ENCODE measurements at regions not wholly inside any gene's neighbourhood (a gene's known extent, or its start where the extent isn't known, plus 50 kb on each side); places are given as distances from the start of the nearest gene placed in this dataset.

DNA sequence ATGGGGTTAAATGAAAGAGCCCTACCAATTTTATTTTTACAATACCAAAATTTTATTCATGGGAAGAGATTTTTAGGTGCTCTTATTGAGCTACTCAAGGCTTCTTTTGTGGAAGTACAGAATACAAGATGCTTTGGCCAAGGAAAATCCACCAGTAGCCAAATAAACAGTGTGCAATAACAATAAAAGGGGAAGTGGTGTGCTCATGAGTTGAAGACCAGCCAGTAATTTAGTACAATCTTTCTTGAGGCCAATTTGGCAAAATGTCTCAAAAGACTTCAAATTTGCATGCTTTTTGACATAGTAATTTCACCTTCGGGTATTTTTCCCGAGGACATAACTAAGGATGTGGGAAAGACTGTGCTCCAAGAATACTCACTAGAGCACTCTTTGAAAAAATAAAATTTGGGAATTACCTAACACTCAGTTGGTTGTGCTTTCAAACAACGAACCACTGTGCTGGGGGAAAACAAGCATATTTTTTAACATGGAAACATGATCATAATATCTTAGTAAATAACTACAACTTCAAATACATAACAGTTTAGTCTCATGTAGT, 294.0 kb downstream of the DIPK2A start:
- BruUV-seq (replicated peaks), result no TSS peak

DNA sequence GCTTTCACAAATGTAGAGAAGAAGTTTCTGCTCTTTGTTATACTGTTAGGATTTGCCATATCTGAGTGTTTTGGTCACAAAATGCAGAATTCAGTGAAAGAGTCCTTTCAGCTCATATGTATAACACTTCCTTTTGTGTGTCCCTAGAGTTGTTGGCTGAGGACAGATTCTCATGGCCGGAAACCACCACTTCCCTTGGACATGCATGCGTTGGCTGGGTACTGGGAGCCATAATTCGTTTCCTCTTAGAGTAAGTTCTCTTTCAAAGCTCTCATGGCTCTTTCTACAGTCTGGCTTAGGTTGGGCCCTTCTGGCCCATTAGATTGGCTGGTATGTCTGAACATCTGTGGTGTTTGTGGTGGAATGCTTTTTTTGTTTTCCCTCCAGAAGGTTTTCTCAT, 298.5 kb downstream of the DIPK2A start:
- Histone ChIP-seq H3K4me3 (no peak overlapping the region), H3K27me3 (ENCODE audit: insufficient read depth, low read depth) (no peaks in the 10 kb centered on the region), H3K4me2 (no peak overlapping the region), H3K4me1 (replicated peaks; ENCODE audit: insufficient read depth) (no peaks in the 10 kb centered on the region), H3K9me2 (ENCODE audit: insufficient read depth) (no peaks in the 10 kb centered on the region), H3K36me3 (ENCODE audit: low read depth) (no peaks in the 10 kb centered on the region), H4K20me1 (ENCODE audit: insufficient read depth) (no peaks in the 10 kb centered on the region), H3K79me2 (ENCODE audit: low read depth) (no peaks in the 10 kb centered on the region), H3K9me3 (ENCODE audit: insufficient read depth, low read depth) (no peaks in the 10 kb centered on the region), H2AFZ (no peak overlapping the region), H3F3A (ENCODE audit: insufficient read depth, low read depth) (no peaks in the 10 kb centered on the region), H3K27ac (no peak overlapping the region)
- no peak for DNase-seq
- intact Hi-C loops (cut with micrococcal nuclease; ENCODE audit: unreplicated experiment), result no loop called here
- POLR2A ChIA-PET (ENCODE audit: unreplicated experiment), result no interaction called here
- CTCF ChIA-PET, result no interaction called here
- TF ChIP-seq, protein P1, sequence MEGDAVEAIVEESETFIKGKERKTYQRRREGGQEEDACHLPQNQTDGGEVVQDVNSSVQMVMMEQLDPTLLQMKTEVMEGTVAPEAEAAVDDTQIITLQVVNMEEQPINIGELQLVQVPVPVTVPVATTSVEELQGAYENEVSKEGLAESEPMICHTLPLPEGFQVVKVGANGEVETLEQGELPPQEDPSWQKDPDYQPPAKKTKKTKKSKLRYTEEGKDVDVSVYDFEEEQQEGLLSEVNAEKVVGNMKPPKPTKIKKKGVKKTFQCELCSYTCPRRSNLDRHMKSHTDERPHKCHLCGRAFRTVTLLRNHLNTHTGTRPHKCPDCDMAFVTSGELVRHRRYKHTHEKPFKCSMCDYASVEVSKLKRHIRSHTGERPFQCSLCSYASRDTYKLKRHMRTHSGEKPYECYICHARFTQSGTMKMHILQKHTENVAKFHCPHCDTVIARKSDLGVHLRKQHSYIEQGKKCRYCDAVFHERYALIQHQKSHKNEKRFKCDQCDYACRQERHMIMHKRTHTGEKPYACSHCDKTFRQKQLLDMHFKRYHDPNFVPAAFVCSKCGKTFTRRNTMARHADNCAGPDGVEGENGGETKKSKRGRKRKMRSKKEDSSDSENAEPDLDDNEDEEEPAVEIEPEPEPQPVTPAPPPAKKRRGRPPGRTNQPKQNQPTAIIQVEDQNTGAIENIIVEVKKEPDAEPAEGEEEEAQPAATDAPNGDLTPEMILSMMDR (conservative IDR thresholded peaks at IDR 0.05), result no peak
- TF ChIP-seq EZH2 (IDR thresholded peaks at IDR 0.05; ENCODE audit: low read depth), result no peak
- BruUV-seq (replicated peaks), result no TSS peak

More for the DNA sequence above, 294.0 kb downstream of the DIPK2A start:
- TF ChIP-seq, protein P1 (conservative IDR thresholded peaks at IDR 0.05), result no peak
- no peak for TF ChIP-seq EZH2 (IDR thresholded peaks at IDR 0.05; ENCODE audit: low read depth)
- ChIA-PET CTCF (no interaction called here), POLR2A (ENCODE audit: unreplicated experiment) (no interaction called here)
- Histone ChIP-seq H3K27ac (no peak overlapping the region), H4K20me1 (ENCODE audit: insufficient read depth) (no peaks in the 10 kb centered on the region), H3K9me3 (ENCODE audit: insufficient read depth, low read depth) (no peaks in the 10 kb centered on the region), H3K4me2 (no peak overlapping the region), H3K79me2 (ENCODE audit: low read depth) (no peaks in the 10 kb centered on the region), H3K36me3 (ENCODE audit: low read depth) (no peaks in the 10 kb centered on the region), H3K27me3 (ENCODE audit: insufficient read depth, low read depth) (no peaks in the 10 kb centered on the region), H2AFZ (no peak overlapping the region), H3K9me2 (ENCODE audit: insufficient read depth) (no peaks in the 10 kb centered on the region), H3K4me1 (replicated peaks; ENCODE audit: insufficient read depth) (no peaks in the 10 kb centered on the region), H3F3A (ENCODE audit: insufficient read depth, low read depth) (no peaks in the 10 kb centered on the region), H3K4me3 (no peak overlapping the region)
- intact Hi-C loops (cut with micrococcal nuclease; ENCODE audit: unreplicated experiment), result no loop called here
- no peak for DNase-seq

DNA sequence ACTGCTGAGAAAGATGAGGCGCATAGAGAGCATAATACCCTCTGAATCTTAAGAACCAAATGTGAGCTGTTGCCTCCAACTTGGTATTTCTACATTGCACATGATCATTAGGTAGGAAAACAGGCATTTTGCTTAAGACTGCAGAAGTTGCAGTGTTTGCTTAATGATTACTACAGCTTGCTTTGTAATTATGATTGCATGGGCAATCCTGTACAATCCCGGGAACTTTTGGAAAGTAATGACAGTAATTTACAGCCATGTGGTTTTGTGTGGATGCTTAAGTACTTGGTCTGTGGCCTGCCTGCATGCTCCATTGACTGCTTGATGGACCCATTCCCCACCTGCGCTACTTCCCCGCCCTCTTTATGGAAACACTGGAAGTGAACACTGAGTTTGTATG, 301.1 kb downstream of the DIPK2A start:
- POLR2A ChIA-PET (ENCODE audit: unreplicated experiment), result no interaction called here
- Histone ChIP-seq H4K20me1 (ENCODE audit: insufficient read depth) (no peaks in the 10 kb centered on the region), H3K4me2 (no peak overlapping the region), H3K27me3 (ENCODE audit: insufficient read depth, low read depth) (no peaks in the 10 kb centered on the region), H3F3A (ENCODE audit: insufficient read depth, low read depth) (no peaks in the 10 kb centered on the region), H3K36me3 (ENCODE audit: low read depth) (no peaks in the 10 kb centered on the region), H3K27ac (no peak overlapping the region), H3K9me2 (ENCODE audit: insufficient read depth) (no peaks in the 10 kb centered on the region), H3K4me3 (no peak overlapping the region), H2AFZ (no peak overlapping the region), H3K4me1 (replicated peaks; ENCODE audit: insufficient read depth) (no peaks in the 10 kb centered on the region), H3K79me2 (ENCODE audit: low read depth) (no peaks in the 10 kb centered on the region), H3K9me3 (ENCODE audit: insufficient read depth, low read depth) (no peaks in the 10 kb centered on the region)
- no TSS peak for BruUV-seq (replicated peaks)
- DNase-seq, result no peak
- CTCF ChIA-PET, result no interaction called here
- TF ChIP-seq, protein P1 (conservative IDR thresholded peaks at IDR 0.05), result no peak
- TF ChIP-seq EZH2 (IDR thresholded peaks at IDR 0.05; ENCODE audit: low read depth), result no peak
- intact Hi-C loops (cut with micrococcal nuclease; ENCODE audit: unreplicated experiment), result no loop called here

All from PC-9 (cell line).